Right lobe of liver (tissue), 4 donors: ENCODE measurements at regions not wholly inside any gene's neighbourhood (a gene's known extent, or its start where the extent isn't known, plus 50 kb on each side); places are given as distances from the start of the nearest gene placed in this dataset.

Source experiments
- POLR2A ChIP-seq: fragments of 450-650 bp; IDR thresholded peaks from one replicate; pipeline ENCODE4 v1.6.1; 2017; ENCODE audit warnings: antibody characterized with exemption, mild to moderate bottlenecking
- TF ChIP-seq, protein P1 (sequence below), 4 donors: fragments of 200-600 bp in 3 of 4; fragments of 450-650 bp in 1 of 4; IDR thresholded peaks; one replicate each; pipeline versions ENCODE4 v1.5.1 to v1.8.0; 2016 to 2022; ENCODE audit warnings: antibody characterized with exemption in 4 of 4, mild to moderate bottlenecking in 2 of 4
- donor health status: DM: no; HTN: no; CAD: no.
- donor health status: DM: no; HTN: no; CAD: no.
- donor health status: DM: no; HTN: yes; CAD: no.

DNA sequence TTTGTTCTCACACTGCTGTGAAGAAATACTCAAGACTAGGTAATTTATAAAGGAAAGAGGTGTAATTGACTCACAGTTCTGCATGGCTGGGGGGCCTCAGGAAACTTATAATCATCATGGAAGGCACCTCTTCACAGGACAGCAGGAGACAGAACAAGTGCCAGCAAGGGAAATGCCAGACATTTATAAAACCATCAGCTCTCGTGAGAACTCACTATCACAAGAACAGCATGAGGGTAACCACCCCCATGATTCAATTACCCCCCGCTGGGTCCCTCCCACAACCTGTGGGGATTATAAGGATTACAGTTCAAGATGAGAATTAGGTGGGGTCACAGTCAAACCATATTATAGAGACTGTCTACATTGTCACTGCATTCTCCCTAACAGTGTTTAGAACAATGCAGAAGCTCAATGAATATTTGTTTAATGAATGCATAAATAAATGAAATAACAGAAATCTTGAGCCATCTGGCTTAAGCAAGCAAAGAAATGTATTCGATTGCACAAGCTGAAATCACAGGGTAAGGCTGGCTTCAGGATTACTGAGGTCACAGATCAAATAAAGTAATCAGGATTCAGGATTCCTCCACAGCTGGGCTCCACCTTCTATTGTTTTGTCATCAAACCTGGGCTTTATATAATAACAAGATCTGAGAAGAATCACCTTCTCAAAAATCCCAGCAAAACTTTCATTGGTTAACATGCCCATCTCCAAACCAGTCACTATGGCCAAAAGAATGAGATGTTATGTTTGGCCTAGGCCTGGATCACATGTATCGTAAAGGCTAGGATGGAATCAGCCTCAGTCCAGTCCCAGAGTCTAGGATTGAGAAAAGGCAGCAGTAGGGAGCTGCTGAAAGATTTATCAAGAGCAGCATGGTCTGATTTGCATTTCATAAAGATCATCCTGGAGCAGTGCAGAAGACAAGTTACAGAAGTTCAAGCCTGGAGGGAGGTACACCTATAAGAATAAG lies 137.8 kb upstream of the UBASH3B start:
- TF ChIP-seq, protein P1, sequence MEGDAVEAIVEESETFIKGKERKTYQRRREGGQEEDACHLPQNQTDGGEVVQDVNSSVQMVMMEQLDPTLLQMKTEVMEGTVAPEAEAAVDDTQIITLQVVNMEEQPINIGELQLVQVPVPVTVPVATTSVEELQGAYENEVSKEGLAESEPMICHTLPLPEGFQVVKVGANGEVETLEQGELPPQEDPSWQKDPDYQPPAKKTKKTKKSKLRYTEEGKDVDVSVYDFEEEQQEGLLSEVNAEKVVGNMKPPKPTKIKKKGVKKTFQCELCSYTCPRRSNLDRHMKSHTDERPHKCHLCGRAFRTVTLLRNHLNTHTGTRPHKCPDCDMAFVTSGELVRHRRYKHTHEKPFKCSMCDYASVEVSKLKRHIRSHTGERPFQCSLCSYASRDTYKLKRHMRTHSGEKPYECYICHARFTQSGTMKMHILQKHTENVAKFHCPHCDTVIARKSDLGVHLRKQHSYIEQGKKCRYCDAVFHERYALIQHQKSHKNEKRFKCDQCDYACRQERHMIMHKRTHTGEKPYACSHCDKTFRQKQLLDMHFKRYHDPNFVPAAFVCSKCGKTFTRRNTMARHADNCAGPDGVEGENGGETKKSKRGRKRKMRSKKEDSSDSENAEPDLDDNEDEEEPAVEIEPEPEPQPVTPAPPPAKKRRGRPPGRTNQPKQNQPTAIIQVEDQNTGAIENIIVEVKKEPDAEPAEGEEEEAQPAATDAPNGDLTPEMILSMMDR (IDR thresholded peaks at IDR 0.05) = no peak
- no peak for TF ChIP-seq POLR2A
